Urothelium cell line (cell line): ENCODE measurements at regions not wholly inside any gene's neighbourhood (a gene's known extent, or its start where the extent isn't known, plus 50 kb on each side); places are given as distances from the start of the nearest gene placed in this dataset.
"Not testable (repeated sequence)": the region's sequence is repeated elsewhere in the genome, so short reads cannot be mapped to it uniquely, and the experiment has no call there.

Experiments used
- DNase-seq: peaks from one replicate; pipeline ENCODE4 v3.0.0; 2011; ENCODE audit warnings: low spot score, mixed read lengths
- FAIRE-seq: peaks from 2 replicates; lab custom pipeline; 2011; peaks lifted over from hg19 to GRCh38; lab: Jason Lieb, UNC

- peak; percentile 93 for FAIRE-seq
- not testable (repeated sequence) for DNase-seq
These were observed 74.2 kb downstream of the ZNF716 start for GRCh38 chr7:57524197-57524596.

GRCh38 chr7:57529931-57530330 lies 80.0 kb downstream of the ZNF716 start:
- DNase-seq (no peak), FAIRE-seq (no peak)

DNA sequence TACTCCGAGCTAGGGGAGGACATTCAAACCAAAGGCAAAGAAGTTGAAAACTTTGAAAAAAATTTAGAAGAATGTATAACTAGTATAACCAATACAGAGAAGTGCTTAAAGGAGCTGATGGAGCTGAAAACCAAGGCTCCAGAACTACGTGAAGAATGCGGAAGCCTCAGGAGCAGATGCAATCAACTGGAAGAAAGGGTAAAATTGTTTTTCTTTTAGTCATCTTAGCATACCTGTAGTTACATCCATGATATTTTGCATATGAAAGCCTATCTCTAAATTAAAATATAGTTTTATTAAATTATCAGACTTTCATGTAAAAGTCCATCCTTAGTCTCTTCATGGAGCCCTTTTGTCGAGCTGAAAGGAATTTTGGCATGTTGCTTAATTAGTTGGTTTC lies 90.7 kb downstream of the ZNF716 start:
- FAIRE-seq, DNase-seq: not testable (repeated sequence)

DNA sequence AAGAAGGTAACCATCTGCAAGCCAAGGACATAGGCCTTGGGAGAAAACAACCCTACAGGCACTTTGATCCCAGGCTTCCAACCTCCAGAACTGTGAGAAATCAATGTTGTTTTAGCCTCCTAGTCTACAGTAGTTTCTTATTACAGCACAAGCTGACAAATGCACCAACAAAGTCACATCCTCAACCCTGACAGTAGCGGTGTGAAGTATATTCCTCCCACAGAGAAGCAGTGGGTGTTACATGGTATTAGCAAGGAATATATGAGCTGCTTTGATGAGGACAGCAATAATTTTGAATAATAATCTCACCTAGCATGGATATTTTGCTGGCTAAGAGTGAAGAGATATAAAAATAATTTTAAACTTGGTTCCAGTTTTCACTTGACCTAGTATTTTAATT lies 92.4 kb downstream of the ZNF716 start:
- not testable (repeated sequence) for DNase-seq, FAIRE-seq

- not testable (repeated sequence) for FAIRE-seq, DNase-seq
These were observed 97.4 kb downstream of the ZNF716 start for GRCh38 chr7:57547351-57547750.

DNA sequence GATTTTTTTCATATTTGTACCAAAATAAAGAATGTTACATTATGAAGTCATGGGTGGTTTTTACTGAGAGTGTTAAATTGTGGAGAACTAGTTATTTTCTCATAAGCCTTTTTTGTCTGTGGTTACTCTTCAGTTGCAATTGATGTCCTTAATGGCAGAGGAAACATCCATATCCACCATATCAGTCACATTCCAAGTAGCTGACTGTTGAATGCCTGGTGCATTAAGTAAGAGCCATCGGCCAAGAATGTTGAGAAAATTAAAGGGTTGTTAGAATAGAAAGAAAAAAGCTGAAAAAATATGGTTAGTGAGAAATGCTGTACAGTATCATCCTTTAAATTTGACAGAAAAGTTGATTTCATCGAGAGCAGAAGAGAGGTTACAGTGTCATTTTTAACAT lies 100.0 kb downstream of the ZNF716 start:
- not testable (repeated sequence) for FAIRE-seq
- peak; percentile 12 for DNase-seq

- not testable (repeated sequence) for FAIRE-seq, DNase-seq
These were observed 105.7 kb downstream of the ZNF716 start for GRCh38 chr7:57555687-57556086.

DNA sequence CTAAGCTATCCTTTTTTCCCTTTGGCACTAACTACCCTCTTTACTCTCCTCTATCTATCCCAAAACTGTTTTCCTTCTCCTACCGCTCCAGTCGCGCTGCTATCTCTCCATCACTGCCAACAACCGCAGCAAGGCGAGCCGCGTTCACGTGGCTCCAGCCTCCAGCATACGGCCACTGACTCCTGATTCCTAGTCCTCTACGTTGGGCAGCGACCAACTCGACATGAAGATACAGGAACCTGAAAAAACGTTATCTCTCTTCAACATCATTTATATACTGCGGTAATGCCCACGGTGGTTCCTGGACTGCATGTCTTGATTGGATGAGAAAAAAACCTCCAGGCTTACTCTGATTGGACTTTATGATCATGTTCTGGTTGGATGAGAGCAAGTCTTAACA lies 129.5 kb downstream of the ZNF716 start:
- DNase-seq: peak; percentile 13
- FAIRE-seq: no peak
